GM12878 (cell line): ENCODE measurements at regions not wholly inside any gene's neighbourhood (a gene's known extent, or its start where the extent isn't known, plus 50 kb on each side); places are given as distances from the start of the nearest gene placed in this dataset.

Experiments used
- ATF7 ChIP-seq: fragments of 450-650 bp; IDR thresholded peaks from 2 replicates; pipeline ENCODE4 v1.6.1; 2016; ENCODE audit warnings: low read depth, mild to moderate bottlenecking
- HSF1 ChIP-seq: fragments of 150-350 bp; IDR thresholded peaks from 2 replicates; pipeline ENCODE4 v1.6.1; 2014; ENCODE audit warnings: mild to moderate bottlenecking, low read depth, low read length
- IKZF1 ChIP-seq: fragments of 450-650 bp; conservative IDR thresholded peaks from 2 replicates; pipeline ENCODE4 v1.6.1; 2017; ENCODE audit warnings: antibody characterized with exemption, mild to moderate bottlenecking
- MTA3 ChIP-seq: IDR thresholded peaks from 2 replicates; pipeline ENCODE4 v1.6.1; 2012; ENCODE audit warnings: low read length, inconsistent platforms, borderline replicate concordance
- MXI1 ChIP-seq: fragments of 150-350 bp; IDR thresholded peaks from 2 replicates; pipeline ENCODE4 v1.6.1; 2011; ENCODE audit warnings: low read depth, mild to moderate bottlenecking, inconsistent platforms, low read length, improper control_type of control experiment
- RB1 ChIP-seq: fragments of 450-650 bp; formaldehyde crosslinking; IDR thresholded peaks from 2 replicates; pipeline ENCODE4 v1.6.1; 2017; ENCODE audit warnings: mild to moderate bottlenecking, borderline replicate concordance
- SIN3A ChIP-seq: IDR thresholded peaks from 2 replicates; pipeline ENCODE4 v1.6.1; 2012; ENCODE audit warnings: low read depth, low read length, improper control_type of control experiment
- SMC3 ChIP-seq: IDR thresholded peaks from 2 replicates; pipeline ENCODE4 v1.6.1; 2011; ENCODE audit warnings: low read length, improper control_type of control experiment, borderline replicate concordance
- TF ChIP-seq, protein P1 (sequence below): fragments of 450-650 bp; IDR thresholded peaks from 2 replicates; pipeline ENCODE4 v1.6.1; 2017; ENCODE audit warnings: mild to moderate bottlenecking, moderate library complexity
- TF ChIP-seq, protein P2 (sequence below): fragments of 450-650 bp; IDR thresholded peaks from 2 replicates; pipeline ENCODE4 v1.6.1; 2017; ENCODE audit warnings: low read depth, mild to moderate bottlenecking, moderate library complexity

DNA sequence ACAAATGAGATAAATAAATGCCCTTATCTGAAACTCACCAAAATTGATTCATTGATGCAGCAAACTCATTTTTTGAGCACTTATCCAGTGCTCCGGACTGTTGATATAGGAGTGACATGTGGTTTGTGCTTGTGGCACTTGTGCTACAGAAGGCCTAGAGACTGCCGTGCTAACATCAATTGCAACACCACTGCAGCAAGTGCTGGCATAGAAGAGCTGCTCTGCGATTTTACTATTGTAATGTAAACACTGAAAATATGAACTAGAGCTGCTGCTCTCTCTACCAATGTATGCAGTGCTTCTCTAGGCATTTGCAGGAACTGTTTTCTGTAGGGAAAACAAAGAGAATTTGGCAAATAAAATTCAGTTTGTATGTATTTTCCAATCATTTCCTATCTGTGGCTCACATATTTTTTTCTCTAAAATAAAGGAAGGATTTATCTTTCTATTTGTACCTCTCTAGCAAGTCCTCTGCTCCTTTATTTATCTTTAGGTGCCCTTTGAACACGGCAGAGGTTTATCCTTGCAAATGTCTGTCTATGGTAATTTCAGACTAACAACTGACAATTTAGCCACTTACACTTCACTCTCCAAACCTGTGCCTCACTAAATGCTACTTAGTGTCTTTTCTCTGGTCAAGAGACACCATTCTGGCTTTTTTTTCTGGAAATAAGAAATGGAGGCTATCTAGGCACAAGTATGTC is 409.5 kb upstream of the ADGRL2 start (continued):
- TF ChIP-seq, protein P1, sequence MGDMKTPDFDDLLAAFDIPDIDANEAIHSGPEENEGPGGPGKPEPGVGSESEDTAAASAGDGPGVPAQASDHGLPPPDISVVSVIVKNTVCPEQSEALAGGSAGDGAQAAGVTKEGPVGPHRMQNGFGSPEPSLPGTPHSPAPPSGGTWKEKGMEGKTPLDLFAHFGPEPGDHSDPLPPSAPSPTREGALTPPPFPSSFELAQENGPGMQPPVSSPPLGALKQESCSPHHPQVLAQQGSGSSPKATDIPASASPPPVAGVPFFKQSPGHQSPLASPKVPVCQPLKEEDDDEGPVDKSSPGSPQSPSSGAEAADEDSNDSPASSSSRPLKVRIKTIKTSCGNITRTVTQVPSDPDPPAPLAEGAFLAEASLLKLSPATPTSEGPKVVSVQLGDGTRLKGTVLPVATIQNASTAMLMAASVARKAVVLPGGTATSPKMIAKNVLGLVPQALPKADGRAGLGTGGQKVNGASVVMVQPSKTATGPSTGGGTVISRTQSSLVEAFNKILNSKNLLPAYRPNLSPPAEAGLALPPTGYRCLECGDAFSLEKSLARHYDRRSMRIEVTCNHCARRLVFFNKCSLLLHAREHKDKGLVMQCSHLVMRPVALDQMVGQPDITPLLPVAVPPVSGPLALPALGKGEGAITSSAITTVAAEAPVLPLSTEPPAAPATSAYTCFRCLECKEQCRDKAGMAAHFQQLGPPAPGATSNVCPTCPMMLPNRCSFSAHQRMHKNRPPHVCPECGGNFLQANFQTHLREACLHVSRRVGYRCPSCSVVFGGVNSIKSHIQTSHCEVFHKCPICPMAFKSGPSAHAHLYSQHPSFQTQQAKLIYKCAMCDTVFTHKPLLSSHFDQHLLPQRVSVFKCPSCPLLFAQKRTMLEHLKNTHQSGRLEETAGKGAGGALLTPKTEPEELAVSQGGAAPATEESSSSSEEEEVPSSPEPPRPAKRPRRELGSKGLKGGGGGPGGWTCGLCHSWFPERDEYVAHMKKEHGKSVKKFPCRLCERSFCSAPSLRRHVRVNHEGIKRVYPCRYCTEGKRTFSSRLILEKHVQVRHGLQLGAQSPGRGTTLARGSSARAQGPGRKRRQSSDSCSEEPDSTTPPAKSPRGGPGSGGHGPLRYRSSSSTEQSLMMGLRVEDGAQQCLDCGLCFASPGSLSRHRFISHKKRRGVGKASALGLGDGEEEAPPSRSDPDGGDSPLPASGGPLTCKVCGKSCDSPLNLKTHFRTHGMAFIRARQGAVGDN, result no peak
- no peak for TF ChIP-seq SMC3
- TF ChIP-seq MXI1, result no peak
- no peak for TF ChIP-seq RB1
- TF ChIP-seq HSF1, result no peak
- no peak for TF ChIP-seq ATF7
- no peak for TF ChIP-seq MTA3
- TF ChIP-seq IKZF1, result no peak
- no peak for TF ChIP-seq SIN3A
- TF ChIP-seq, protein P2, sequence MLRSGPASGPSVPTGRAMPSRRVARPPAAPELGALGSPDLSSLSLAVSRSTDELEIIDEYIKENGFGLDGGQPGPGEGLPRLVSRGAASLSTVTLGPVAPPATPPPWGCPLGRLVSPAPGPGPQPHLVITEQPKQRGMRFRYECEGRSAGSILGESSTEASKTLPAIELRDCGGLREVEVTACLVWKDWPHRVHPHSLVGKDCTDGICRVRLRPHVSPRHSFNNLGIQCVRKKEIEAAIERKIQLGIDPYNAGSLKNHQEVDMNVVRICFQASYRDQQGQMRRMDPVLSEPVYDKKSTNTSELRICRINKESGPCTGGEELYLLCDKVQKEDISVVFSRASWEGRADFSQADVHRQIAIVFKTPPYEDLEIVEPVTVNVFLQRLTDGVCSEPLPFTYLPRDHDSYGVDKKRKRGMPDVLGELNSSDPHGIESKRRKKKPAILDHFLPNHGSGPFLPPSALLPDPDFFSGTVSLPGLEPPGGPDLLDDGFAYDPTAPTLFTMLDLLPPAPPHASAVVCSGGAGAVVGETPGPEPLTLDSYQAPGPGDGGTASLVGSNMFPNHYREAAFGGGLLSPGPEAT, result no peak
